PC-3 (cell line): ENCODE measurements at regions not wholly inside any gene's neighbourhood (a gene's known extent, or its start where the extent isn't known, plus 50 kb on each side); places are given as distances from the start of the nearest gene placed in this dataset.

ENCODE experiments used
- ATAC-seq: fragments of 200-7000 bp; cut with Tn5 transposase; 2 replicates; pipeline ENCODE4 v1.9.1; 2020; ENCODE audit warnings: mild to moderate bottlenecking, moderate library complexity
- BruUV-seq: library from RNA; stranded (reverse); fragments of 400-500 nt; replicated peaks from 2 replicates; lab custom pipeline; 2021; lab: Mats Ljungman, UMichigan
- CTCF ChIA-PET: fragments of 300-600 bp; sonication (Branson Sonifier 250); formaldehyde crosslinking; loops from one replicate; lab custom pipeline; 2022; ENCODE audit warnings: antibody characterized with exemption; lab: Charles Lee
- POLR2A ChIA-PET: fragments of 300-600 bp; sonication (Branson Sonifier 250); formaldehyde crosslinking; loops from one replicate; lab custom pipeline; 2022; ENCODE audit warnings: antibody characterized with exemption; ENCODE audit not compliant: unreplicated experiment; lab: Charles Lee
- DNase-seq: peaks from one replicate; pipeline ENCODE4 v3.0.0-alpha.2; 2015
- H2AFZ ChIP-seq: fragments of 300-600 bp; sonication (generic); 2 replicates; pipeline ENCODE4 v1.6.0; 2016; ENCODE audit warnings: antibody characterized with exemption, low read length
- H3F3A ChIP-seq: fragments of 300-600 bp; sonication (generic); one replicate; pipeline ENCODE4 v1.6.0; 2017; ENCODE audit warnings: antibody characterized with exemption, low read length, control low read depth, mild to moderate bottlenecking; ENCODE audit not compliant: unreplicated experiment
- H3K27ac ChIP-seq: fragments of 300-600 bp; sonication (generic); 2 replicates; pipeline ENCODE4 v1.5.1; 2016; ENCODE audit warnings: mild to moderate bottlenecking, low read length
- H3K27me3 ChIP-seq: fragments of 300-600 bp; sonication (generic); 2 replicates; pipeline ENCODE4 v1.6.1; 2016; ENCODE audit warnings: low read length, mixed read lengths
- H3K36me3 ChIP-seq: fragments of 300-600 bp; sonication (generic); 2 replicates; pipeline ENCODE4 v1.6.1; 2016; ENCODE audit warnings: low read depth, mixed run types, low read length, mixed read lengths
- H3K4me1 ChIP-seq: fragments of 300-600 bp; sonication (generic); 2 replicates; pipeline ENCODE4 v1.5.1; 2016; ENCODE audit warnings: low read length; ENCODE audit not compliant: insufficient read depth
- H3K4me2 ChIP-seq: fragments of 300-600 bp; sonication (generic); 2 replicates; pipeline ENCODE4 v1.6.0; 2016; ENCODE audit warnings: low read length
- H3K4me3 ChIP-seq: fragments of 300-600 bp; sonication (generic); 2 replicates; pipeline ENCODE4 v1.5.1; 2016; ENCODE audit warnings: mild to moderate bottlenecking, low read length, mixed read lengths
- H3K79me2 ChIP-seq: fragments of 300-600 bp; sonication (generic); 2 replicates; pipeline ENCODE4 v1.6.1; 2017; ENCODE audit warnings: low read length, mixed read lengths
- H3K9ac ChIP-seq: fragments of 300-600 bp; sonication (generic); 2 replicates; pipeline ENCODE4 v1.6.0; 2016; ENCODE audit warnings: mild to moderate bottlenecking, low read length
- H3K9me2 ChIP-seq: fragments of 300-600 bp; sonication (generic); replicated peaks from 2 replicates; pipeline ENCODE4 v1.6.1; 2016; ENCODE audit warnings: mixed run types, low read length, mixed read lengths
- H3K9me3 ChIP-seq: fragments of 300-600 bp; sonication (generic); 2 replicates; pipeline ENCODE4 v1.6.1; 2016; ENCODE audit warnings: low read length, mixed read lengths
- H4K20me1 ChIP-seq: fragments of 300-600 bp; sonication (generic); 2 replicates; pipeline ENCODE4 v1.6.1; 2016; ENCODE audit warnings: low read length, mixed read lengths
- EZH2 ChIP-seq: fragments of 300-600 bp; sonication (generic); IDR thresholded peaks from one replicate; pipeline ENCODE4 v1.6.1; 2017; ENCODE audit warnings: antibody characterized with exemption, mild to moderate bottlenecking, low read length; ENCODE audit not compliant: unreplicated experiment
- EZH2phosphoT487 ChIP-seq: fragments of 300-600 bp; sonication (generic); IDR thresholded peaks from 2 replicates; pipeline ENCODE4 v1.6.1; 2018; ENCODE audit warnings: mild to moderate bottlenecking, antibody characterized with exemption, low read length, borderline replicate concordance
- intact Hi-C: fragments of 100-400 bp; cut with micrococcal nuclease; formaldehyde crosslinking; loops from 2 replicates; pipeline ENCODE4 v1.9.0; 2023
- TF ChIP-seq, protein P1 (sequence below): fragments of 300-600 bp; sonication (generic); conservative IDR thresholded peaks from 2 replicates; pipeline ENCODE4 v1.5.1; 2017; ENCODE audit warnings: antibody characterized with exemption, low read depth, mild to moderate bottlenecking, low read length

- no peaks in the 10 kb centered on the region for H3F3A ChIP-seq
- H3K27me3 ChIP-seq: no peaks in the 10 kb centered on the region
- intact Hi-C loops: no loop called here
- no peak overlapping the region for H3K4me3 ChIP-seq
- no peaks in the 10 kb centered on the region for H3K9me2 ChIP-seq
- peaks cover 25% of the 10 kb centered on the region for H3K4me1 ChIP-seq
- no peaks in the 10 kb centered on the region for H3K79me2 ChIP-seq
- H3K9ac ChIP-seq: no peak overlapping the region
- no TSS peak for BruUV-seq
- no peak overlapping the region for H3K4me2 ChIP-seq
- H3K27ac ChIP-seq: no peak overlapping the region
- H2AFZ ChIP-seq: no peak overlapping the region
- TF ChIP-seq EZH2: no peak
- no peak for TF ChIP-seq EZH2phosphoT487
- TF ChIP-seq, protein P1, sequence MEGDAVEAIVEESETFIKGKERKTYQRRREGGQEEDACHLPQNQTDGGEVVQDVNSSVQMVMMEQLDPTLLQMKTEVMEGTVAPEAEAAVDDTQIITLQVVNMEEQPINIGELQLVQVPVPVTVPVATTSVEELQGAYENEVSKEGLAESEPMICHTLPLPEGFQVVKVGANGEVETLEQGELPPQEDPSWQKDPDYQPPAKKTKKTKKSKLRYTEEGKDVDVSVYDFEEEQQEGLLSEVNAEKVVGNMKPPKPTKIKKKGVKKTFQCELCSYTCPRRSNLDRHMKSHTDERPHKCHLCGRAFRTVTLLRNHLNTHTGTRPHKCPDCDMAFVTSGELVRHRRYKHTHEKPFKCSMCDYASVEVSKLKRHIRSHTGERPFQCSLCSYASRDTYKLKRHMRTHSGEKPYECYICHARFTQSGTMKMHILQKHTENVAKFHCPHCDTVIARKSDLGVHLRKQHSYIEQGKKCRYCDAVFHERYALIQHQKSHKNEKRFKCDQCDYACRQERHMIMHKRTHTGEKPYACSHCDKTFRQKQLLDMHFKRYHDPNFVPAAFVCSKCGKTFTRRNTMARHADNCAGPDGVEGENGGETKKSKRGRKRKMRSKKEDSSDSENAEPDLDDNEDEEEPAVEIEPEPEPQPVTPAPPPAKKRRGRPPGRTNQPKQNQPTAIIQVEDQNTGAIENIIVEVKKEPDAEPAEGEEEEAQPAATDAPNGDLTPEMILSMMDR: no peak
- no peaks in the 10 kb centered on the region for H3K36me3 ChIP-seq
- no peaks in the 10 kb centered on the region for H4K20me1 ChIP-seq
- CTCF ChIA-PET: interaction anchor here (0.6 kb wide), 1 partner anchor 1741 kb away, joined by 3 read pairs; no protein-coding TSS in a partner anchor
- DNase-seq (no peak), ATAC-seq (no peak)
- POLR2A ChIA-PET: no interaction called here
- no peaks in the 10 kb centered on the region for H3K9me3 ChIP-seq
Measured at GRCh38 chr14:34329301-34329700, 132.7 kb downstream of the SPTSSA start.

- Histone ChIP-seq H2AFZ (no peak overlapping the region), H3K9me2 (no peaks in the 10 kb centered on the region), H3K4me1 (peaks cover 25% of the 10 kb centered on the region), H3K36me3 (no peaks in the 10 kb centered on the region), H3K4me3 (no peak overlapping the region), H3K9me3 (no peaks in the 10 kb centered on the region), H3K27ac (no peak overlapping the region), H3K79me2 (no peaks in the 10 kb centered on the region), H3K9ac (no peak overlapping the region), H3K4me2 (no peak overlapping the region), H3K27me3 (no peaks in the 10 kb centered on the region), H3F3A (no peaks in the 10 kb centered on the region), H4K20me1 (no peaks in the 10 kb centered on the region)
- ChIA-PET CTCF (no interaction called here), POLR2A (interaction anchor here (0.6 kb wide), 1 partner anchor 130 kb away, joined by 16 read pairs; no protein-coding TSS in a partner anchor)
- intact Hi-C loops: no loop called here
- TF ChIP-seq EZH2 (no peak), EZH2phosphoT487 (no peak)
- TF ChIP-seq, protein P1: no peak
- ATAC-seq: no peak
- no TSS peak for BruUV-seq
- DNase-seq: no peak
Measured at GRCh38 chr14:34328178-34328577, 133.9 kb downstream of the SPTSSA start.

GRCh38 chr14:34325493-34325892 lies 136.5 kb downstream of the SPTSSA start:
- Histone ChIP-seq H3K9me2 (no peaks in the 10 kb centered on the region), H3K9me3 (no peaks in the 10 kb centered on the region), H3K27me3 (peaks cover 6% of the 10 kb centered on the region; the same call in 1 of the 2 replicates), H3K36me3 (no peaks in the 10 kb centered on the region), H3K27ac (no peak overlapping the region), H3K4me1 (peaks cover 5% of the 10 kb centered on the region; the same call in 1 of the 2 replicates), H3K4me3 (no peak overlapping the region), H3K4me2 (no peak overlapping the region), H2AFZ (no peak overlapping the region), H4K20me1 (no peaks in the 10 kb centered on the region), H3K79me2 (no peaks in the 10 kb centered on the region), H3F3A (no peaks in the 10 kb centered on the region), H3K9ac (no peak overlapping the region)
- BruUV-seq: no TSS peak
- ChIA-PET CTCF (interaction anchor here (0.7 to 1.2 kb wide), 2 partner anchors 70 to 1614 kb away, joined by 6 to 10 read pairs; no protein-coding TSS in a partner anchor), POLR2A (interaction anchor here (0.6 kb wide), 1 partner anchor 171 kb away, joined by 4 read pairs; no protein-coding TSS in a partner anchor)
- peak; percentile 14 for DNase-seq
- intact Hi-C loops: loop anchor here (2.0 kb wide), 1 partner anchor 487 kb away; no protein-coding TSS in a partner anchor
- peak; percentile 39 for ATAC-seq
- TF ChIP-seq EZH2: no peak
- TF ChIP-seq, protein P1: no peak
- no peak for TF ChIP-seq EZH2phosphoT487
